Subcutaneous abdominal adipose tissue (tissue), 5 donors: ENCODE measurements at regions not wholly inside any gene's neighbourhood (a gene's known extent, or its start where the extent isn't known, plus 50 kb on each side); places are given as distances from the start of the nearest gene placed in this dataset.
"Not testable (repeated sequence)": the region's sequence is repeated elsewhere in the genome, so short reads cannot be mapped to it uniquely, and the experiment has no call there.

Source experiments
- H3K27ac ChIP-seq: one replicate; pipeline ENCODE4 v1.7.0; 2013; ENCODE audit warnings: low read depth, mild to moderate bottlenecking, inconsistent platforms, low read length, moderate library complexity
- H3K27me3 ChIP-seq, 5 donors: one replicate each; pipeline ENCODE4 v1.7.0; 2013; ENCODE audit warnings: low read length in 5 of 5, inconsistent platforms in 1 of 5; ENCODE audit not compliant: control insufficient read depth in 5 of 5, insufficient read depth in 4 of 5
- H3K36me3 ChIP-seq, 5 donors: one replicate each; pipeline ENCODE4 v1.7.0; 2013; ENCODE audit warnings: low read length in 5 of 5; ENCODE audit not compliant: control insufficient read depth in 5 of 5, insufficient read depth in 5 of 5
- H3K4me1 ChIP-seq, 5 donors: one replicate each; pipeline ENCODE4 v1.7.0; 2013; ENCODE audit warnings: low read length in 5 of 5, mild to moderate bottlenecking in 3 of 5, moderate library complexity in 1 of 5; ENCODE audit not compliant: control insufficient read depth in 5 of 5, insufficient read depth in 5 of 5
- H3K4me3 ChIP-seq, 5 donors: one replicate each; pipeline ENCODE4 v1.7.0; 2013; ENCODE audit warnings: low read length in 5 of 5, low read depth in 1 of 5
- H3K9ac ChIP-seq, 5 donors: one replicate each; pipeline ENCODE4 v1.7.0; 2013; ENCODE audit warnings: low read length in 5 of 5, mild to moderate bottlenecking in 4 of 5, moderate library complexity in 3 of 5
- H3K9me3 ChIP-seq, 5 donors: one replicate each; pipeline ENCODE4 v1.7.0; 2013; ENCODE audit warnings: low read length in 5 of 5; ENCODE audit not compliant: control insufficient read depth in 5 of 5
- donor health status: healthy.
- donor health status: healthy.
- donor health status: healthy.
- donor health status: healthy.
- donor health status: healthy.

GRCh38 chr2:126049461-126049860, 606.5 kb upstream of the GYPC start:
- no peak overlapping the region for H3K27ac ChIP-seq
- H3K36me3 ChIP-seq = no peaks in the 10 kb centered on the region
- no peak overlapping the region for H3K4me3 ChIP-seq
- no peak overlapping the region for H3K9ac ChIP-seq
- no peaks in the 10 kb centered on the region for H3K4me1 ChIP-seq
- H3K9me3 ChIP-seq = peaks cover 3 to 20% (median 8%) of the 10 kb centered on the region in 5 donors
- no peaks in the 10 kb centered on the region for H3K27me3 ChIP-seq

GRCh38 chr2:126050991-126051736, 604.8 kb upstream of the GYPC start:
- no peaks in the 10 kb centered on the region for H3K36me3 ChIP-seq
- no peaks in the 10 kb centered on the region for H3K27me3 ChIP-seq
- H3K4me1 ChIP-seq = no peaks in the 10 kb centered on the region
- H3K27ac ChIP-seq = no peak overlapping the region
- H3K4me3 ChIP-seq = no peak overlapping the region
- H3K9me3 ChIP-seq = peaks cover 3 to 20% (median 8%) of the 10 kb centered on the region in 5 donors
- no peak overlapping the region for H3K9ac ChIP-seq

GRCh38 chr2:126051737-126052240, 604.2 kb upstream of the GYPC start:
- H3K9me3 ChIP-seq = peaks cover 3 to 20% (median 8%) of the 10 kb centered on the region in 5 donors
- H3K4me1 ChIP-seq, H3K36me3 ChIP-seq, H3K4me3 ChIP-seq, H3K27ac ChIP-seq, H3K27me3 ChIP-seq, H3K9ac ChIP-seq: not testable (repeated sequence)

- no peaks in the 10 kb centered on the region for H3K27me3 ChIP-seq
- no peaks in the 10 kb centered on the region for H3K36me3 ChIP-seq
- no peak overlapping the region for H3K4me3 ChIP-seq
- no peaks in the 10 kb centered on the region for H3K4me1 ChIP-seq
- no peak overlapping the region for H3K9ac ChIP-seq
- no peak overlapping the region for H3K27ac ChIP-seq
- H3K9me3 ChIP-seq = peaks cover 2 to 35% (median 19%) of the 10 kb centered on the region in 5 donors
Observed at GRCh38 chr2:126059379-126059778, 596.6 kb upstream of the GYPC start.

DNA sequence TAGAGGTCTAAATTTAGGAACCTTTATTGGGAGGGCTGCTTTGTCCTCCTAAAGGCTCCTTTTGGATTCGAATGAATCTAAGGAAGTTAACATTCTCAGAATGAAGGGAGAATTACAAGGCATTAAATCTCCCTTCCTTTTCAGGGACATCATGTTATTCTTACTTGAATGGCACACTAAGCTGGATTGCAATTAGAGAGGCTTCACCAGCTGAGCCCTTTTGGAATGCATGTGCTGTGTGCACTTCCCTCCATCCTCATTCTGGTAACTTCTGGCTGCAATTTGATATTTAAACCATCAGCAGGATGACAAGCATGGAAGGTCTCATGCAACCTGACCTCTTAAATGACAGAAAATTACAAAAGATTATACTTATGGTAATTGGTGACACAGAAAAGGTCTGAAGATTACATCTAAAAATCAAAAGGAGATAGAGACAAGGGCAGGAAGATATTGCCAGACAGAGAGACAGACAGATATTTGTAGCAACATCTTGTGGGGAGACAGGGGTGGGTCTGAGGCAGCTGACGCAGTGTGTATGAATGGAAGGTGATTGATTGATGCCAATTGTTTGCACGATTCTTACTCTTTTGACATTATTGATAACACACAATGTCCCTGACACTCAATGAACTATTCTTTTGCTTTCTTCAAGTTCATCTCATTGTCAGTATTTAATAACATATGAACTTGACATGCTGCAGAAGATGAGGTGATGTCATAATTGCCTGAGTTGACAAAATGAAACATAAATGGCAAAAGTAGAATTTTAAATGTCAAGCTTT, 570.8 kb upstream of the GYPC start:
- H3K9me3 ChIP-seq = no peaks in the 10 kb centered on the region

GRCh38 chr2:126100962-126101361, 555.0 kb upstream of the GYPC start:
- Histone ChIP-seq H3K4me3 (no peak overlapping the region), H3K9ac (no peak overlapping the region), H3K36me3 (no peaks in the 10 kb centered on the region), H3K9me3 (peaks cover 0 to 2% (median 0%) of the 10 kb centered on the region in 5 donors), H3K27me3 (no peaks in the 10 kb centered on the region), H3K27ac (no peak overlapping the region), H3K4me1 (no peaks in the 10 kb centered on the region)

More for the DNA sequence above, 570.8 kb upstream of the GYPC start:
- H3K27me3 ChIP-seq = no peaks in the 10 kb centered on the region
- no peaks in the 10 kb centered on the region for H3K36me3 ChIP-seq
- no peak overlapping the region for H3K4me3 ChIP-seq
- H3K9ac ChIP-seq = no peak overlapping the region
- no peak overlapping the region for H3K27ac ChIP-seq
- H3K4me1 ChIP-seq = no peaks in the 10 kb centered on the region

DNA sequence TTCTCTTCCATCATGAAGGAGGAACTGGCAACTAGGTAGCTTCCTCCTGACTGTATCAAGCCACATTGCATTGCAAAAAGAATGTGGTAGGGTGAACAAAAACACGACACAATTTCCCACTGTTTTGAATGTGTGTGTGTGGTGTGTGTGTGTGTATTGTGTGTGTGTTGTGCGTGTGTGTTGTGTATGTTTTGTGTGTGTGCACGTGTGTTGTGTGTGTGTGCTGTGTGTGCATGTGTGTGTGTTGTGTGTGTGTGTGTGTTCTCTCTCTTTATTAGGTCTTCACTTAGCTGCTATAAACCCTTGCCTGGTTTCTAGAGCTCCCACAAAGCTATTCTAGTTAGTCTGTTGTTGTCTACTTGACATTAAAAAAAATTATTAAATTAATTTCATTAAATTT, 550.0 kb upstream of the GYPC start:
- no peaks in the 10 kb centered on the region for H3K36me3 ChIP-seq

DNA sequence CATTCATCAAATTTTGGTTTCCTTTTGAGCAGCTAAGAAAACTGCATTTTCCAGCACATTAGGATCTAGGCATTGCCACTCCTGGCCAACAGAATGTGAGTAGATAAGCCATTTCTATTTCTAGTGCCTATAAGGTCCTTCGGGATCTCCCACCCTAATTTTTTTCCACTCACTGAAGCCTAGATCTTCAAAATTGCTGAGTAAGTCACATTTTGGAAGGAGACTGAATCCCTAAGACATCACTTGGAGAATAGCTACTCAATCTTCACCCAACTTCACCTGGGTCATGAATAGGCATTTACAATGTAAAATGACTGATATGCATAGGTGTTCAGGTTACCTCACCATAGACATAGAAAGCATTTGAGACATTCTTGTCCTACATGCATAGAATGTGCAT, 548.1 kb upstream of the GYPC start:
- Histone ChIP-seq H3K9me3 (peaks cover 0 to 2% (median 0%) of the 10 kb centered on the region in 5 donors), H3K27me3 (no peaks in the 10 kb centered on the region)

More for the DNA sequence above, 550.0 kb upstream of the GYPC start:
- H3K27ac ChIP-seq = no peak overlapping the region
- H3K9me3 ChIP-seq = peaks cover 0 to 2% (median 0%) of the 10 kb centered on the region in 5 donors
- H3K4me3 ChIP-seq = no peak overlapping the region
- H3K4me1 ChIP-seq = no peaks in the 10 kb centered on the region
- H3K9ac ChIP-seq = no peak overlapping the region
- H3K27me3 ChIP-seq = no peaks in the 10 kb centered on the region

GRCh38 chr2:126115975-126116374, 540.0 kb upstream of the GYPC start:
- H3K9me3 ChIP-seq = no peaks in the 10 kb centered on the region
- no peak overlapping the region for H3K9ac ChIP-seq
- no peak overlapping the region for H3K4me3 ChIP-seq
- H3K27ac ChIP-seq = no peak overlapping the region
- no peaks in the 10 kb centered on the region for H3K36me3 ChIP-seq
- no peaks in the 10 kb centered on the region for H3K4me1 ChIP-seq
- H3K27me3 ChIP-seq = no peaks in the 10 kb centered on the region

More for the DNA sequence above, 548.1 kb upstream of the GYPC start:
- H3K9ac ChIP-seq = no peak overlapping the region
- no peak overlapping the region for H3K4me3 ChIP-seq
- H3K36me3 ChIP-seq = no peaks in the 10 kb centered on the region
- no peaks in the 10 kb centered on the region for H3K4me1 ChIP-seq
- no peak overlapping the region for H3K27ac ChIP-seq

- Histone ChIP-seq H3K4me3 (no peak overlapping the region), H3K9me3 (no peaks in the 10 kb centered on the region), H3K4me1 (no peaks in the 10 kb centered on the region), H3K36me3 (no peaks in the 10 kb centered on the region), H3K27ac (no peak overlapping the region), H3K27me3 (no peaks in the 10 kb centered on the region), H3K9ac (no peak overlapping the region)
Observed at GRCh38 chr2:126117886-126118285, 538.1 kb upstream of the GYPC start.
